HG02610 (cell line): ENCODE measurements at regions not wholly inside any gene's neighbourhood (a gene's known extent, or its start where the extent isn't known, plus 50 kb on each side); places are given as distances from the start of the nearest gene placed in this dataset.

Source experiments
- ATAC-seq: cut with Tn5 transposase; IDR thresholded peaks from one replicate; pipeline ENCODE4 v1.9.1; 2021; ENCODE audit warnings: mild to moderate bottlenecking, moderate library complexity; ENCODE audit not compliant: unreplicated experiment

- ATAC-seq, result no peak
Measured at GRCh38 chr20:50387996-50388332, 122.2 kb upstream of the PTPN1 start.

- no peak for ATAC-seq
Measured at GRCh38 chr20:50388733-50389437, 121.3 kb upstream of the PTPN1 start.

- no peak for ATAC-seq
Measured at GRCh38 chr20:50389438-50389807, 120.8 kb upstream of the PTPN1 start.

- no peak for ATAC-seq
Measured at GRCh38 chr20:50389808-50390684, 120.1 kb upstream of the PTPN1 start.

- ATAC-seq, result no peak
Measured at GRCh38 chr20:50390685-50391443, 119.3 kb upstream of the PTPN1 start.

GRCh38 chr20:50391444-50392137, 118.6 kb upstream of the PTPN1 start:
- no peak for ATAC-seq

GRCh38 chr20:50392138-50392866, 117.9 kb upstream of the PTPN1 start:
- ATAC-seq, result no peak

- ATAC-seq, result no peak
Measured at GRCh38 chr20:50393242-50393641, 116.9 kb upstream of the PTPN1 start.

- no peak for ATAC-seq
Measured at GRCh38 chr20:50393990-50394561, 116.1 kb upstream of the PTPN1 start.

- ATAC-seq, result no peak
Measured at GRCh38 chr20:50394569-50394968, 115.6 kb upstream of the PTPN1 start.

GRCh38 chr20:50395251-50395729, 114.9 kb upstream of the PTPN1 start:
- ATAC-seq, result no peak

GRCh38 chr20:50395914-50396488, 114.2 kb upstream of the PTPN1 start:
- no peak for ATAC-seq

GRCh38 chr20:50396623-50397022, 113.6 kb upstream of the PTPN1 start:
- no peak for ATAC-seq

- no peak for ATAC-seq
Measured at GRCh38 chr20:50397058-50397457, 113.1 kb upstream of the PTPN1 start.

- no peak for ATAC-seq
Measured at GRCh38 chr20:50398064-50398463, 112.1 kb upstream of the PTPN1 start.

- no peak for ATAC-seq
Measured at GRCh38 chr20:50398471-50398820, 111.7 kb upstream of the PTPN1 start.

- ATAC-seq, result no peak
Measured at GRCh38 chr20:50398821-50399554, 111.2 kb upstream of the PTPN1 start.

- no peak for ATAC-seq
Measured at GRCh38 chr20:50399555-50399916, 110.6 kb upstream of the PTPN1 start.
